Mammary epithelial cell (primary cell): ENCODE measurements at regions not wholly inside any gene's neighbourhood (a gene's known extent, or its start where the extent isn't known, plus 50 kb on each side); places are given as distances from the start of the nearest gene placed in this dataset.

Source experiments
- CTCF ChIP-seq, 2 donors: IDR thresholded peaks in 1 of 2; conservative IDR thresholded peaks in 1 of 2; 2 replicates each; pipeline ENCODE4 v1.5.1; 2011 to 2012; ENCODE audit warnings: inconsistent platforms in 2 of 2, low read length in 2 of 2, mild to moderate bottlenecking in 2 of 2, control low read depth in 1 of 2, low read depth in 1 of 2; ENCODE audit not compliant: insufficient read depth in 1 of 2; ENCODE audit errors: extremely low read depth in 1 of 2
- EZH2 ChIP-seq: IDR thresholded peaks from 2 replicates; pipeline ENCODE4 v1.6.1; 2012; ENCODE audit warnings: low read length, inconsistent platforms, borderline replicate concordance

- TF ChIP-seq CTCF (conservative IDR thresholded peaks at IDR 0.05 in 1 of 2, IDR thresholded peaks at IDR 0.05 in 1 of 2; ENCODE audit: extremely low read depth in 1 of 2, insufficient read depth in 1 of 2, low read depth in 1 of 2, low read length in 2 of 2) (no peak), EZH2 (no peak)
Observed at GRCh38 chr10:2214805-2215204, 477.5 kb upstream of the ADARB2 start.
